ENCODE measurements at regions not wholly inside any gene's neighbourhood (a gene's known extent, or its start where the extent isn't known, plus 50 kb on each side); places are given as distances from the start of the nearest gene placed in this dataset.

GRCh38 chr15:62338497-62338896 is 173.4 kb upstream of the C2CD4B start:
- DNase-seq (ENCODE audit: low spot score in 2 of 2), result no peak
- no peaks in the 10 kb centered on the region for H3K27me3 ChIP-seq
- H3K36me3 ChIP-seq, result no peaks in the 10 kb centered on the region
- H3K4me1 ChIP-seq, result no peaks in the 10 kb centered on the region
- intact Hi-C loops (cut with DNase I), result no loop called here
- H3K27ac ChIP-seq, result no peak overlapping the region
- no peak overlapping the region for H3K4me3 ChIP-seq
- TF ChIP-seq, protein P1, sequence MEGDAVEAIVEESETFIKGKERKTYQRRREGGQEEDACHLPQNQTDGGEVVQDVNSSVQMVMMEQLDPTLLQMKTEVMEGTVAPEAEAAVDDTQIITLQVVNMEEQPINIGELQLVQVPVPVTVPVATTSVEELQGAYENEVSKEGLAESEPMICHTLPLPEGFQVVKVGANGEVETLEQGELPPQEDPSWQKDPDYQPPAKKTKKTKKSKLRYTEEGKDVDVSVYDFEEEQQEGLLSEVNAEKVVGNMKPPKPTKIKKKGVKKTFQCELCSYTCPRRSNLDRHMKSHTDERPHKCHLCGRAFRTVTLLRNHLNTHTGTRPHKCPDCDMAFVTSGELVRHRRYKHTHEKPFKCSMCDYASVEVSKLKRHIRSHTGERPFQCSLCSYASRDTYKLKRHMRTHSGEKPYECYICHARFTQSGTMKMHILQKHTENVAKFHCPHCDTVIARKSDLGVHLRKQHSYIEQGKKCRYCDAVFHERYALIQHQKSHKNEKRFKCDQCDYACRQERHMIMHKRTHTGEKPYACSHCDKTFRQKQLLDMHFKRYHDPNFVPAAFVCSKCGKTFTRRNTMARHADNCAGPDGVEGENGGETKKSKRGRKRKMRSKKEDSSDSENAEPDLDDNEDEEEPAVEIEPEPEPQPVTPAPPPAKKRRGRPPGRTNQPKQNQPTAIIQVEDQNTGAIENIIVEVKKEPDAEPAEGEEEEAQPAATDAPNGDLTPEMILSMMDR (IDR thresholded peaks at IDR 0.05), result no peak
- H3K9me3 ChIP-seq, result no peaks in the 10 kb centered on the region

GRCh38 chr15:62342959-62343358 is 177.9 kb upstream of the C2CD4B start:
- Histone ChIP-seq H3K4me3 (no peak overlapping the region), H3K27me3 (no peaks in the 10 kb centered on the region), H3K36me3 (no peaks in the 10 kb centered on the region), H3K4me1 (no peaks in the 10 kb centered on the region), H3K27ac (no peak overlapping the region), H3K9me3 (no peaks in the 10 kb centered on the region)
- TF ChIP-seq, protein P1 (IDR thresholded peaks at IDR 0.05), result no peak
- peak in 1 of 2 donors; percentile 34 for DNase-seq (ENCODE audit: low spot score in 2 of 2)
- intact Hi-C loops (cut with DNase I), result no loop called here

DNA sequence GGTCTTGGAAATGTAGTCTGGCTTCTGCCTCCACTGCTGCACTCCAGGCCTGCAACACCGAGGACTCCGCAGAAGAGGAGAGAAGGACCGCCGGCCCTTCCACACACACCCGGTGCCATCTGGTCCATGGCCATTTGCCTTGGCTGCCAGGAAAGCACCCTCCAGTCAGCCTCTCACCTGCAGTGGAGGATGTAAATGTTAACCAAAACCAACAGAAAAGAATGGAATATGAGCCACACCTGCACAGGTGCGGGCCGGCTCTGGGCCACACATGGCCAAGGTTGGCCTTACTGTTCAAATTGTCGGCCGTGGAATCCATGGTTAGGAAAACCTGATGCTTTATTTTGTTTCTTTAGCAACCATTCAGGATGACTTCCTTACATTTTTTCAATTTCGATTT is 178.3 kb upstream of the C2CD4B start:
- Histone ChIP-seq H3K27ac (no peak overlapping the region), H3K36me3 (no peaks in the 10 kb centered on the region), H3K27me3 (no peaks in the 10 kb centered on the region), H3K9me3 (no peaks in the 10 kb centered on the region), H3K4me3 (no peak overlapping the region), H3K4me1 (no peaks in the 10 kb centered on the region)
- intact Hi-C loops (cut with DNase I), result no loop called here
- TF ChIP-seq, protein P1 (IDR thresholded peaks at IDR 0.05), result no peak
- peak in 1 of 2 donors; percentile 30 for DNase-seq (ENCODE audit: low spot score in 2 of 2)

DNA sequence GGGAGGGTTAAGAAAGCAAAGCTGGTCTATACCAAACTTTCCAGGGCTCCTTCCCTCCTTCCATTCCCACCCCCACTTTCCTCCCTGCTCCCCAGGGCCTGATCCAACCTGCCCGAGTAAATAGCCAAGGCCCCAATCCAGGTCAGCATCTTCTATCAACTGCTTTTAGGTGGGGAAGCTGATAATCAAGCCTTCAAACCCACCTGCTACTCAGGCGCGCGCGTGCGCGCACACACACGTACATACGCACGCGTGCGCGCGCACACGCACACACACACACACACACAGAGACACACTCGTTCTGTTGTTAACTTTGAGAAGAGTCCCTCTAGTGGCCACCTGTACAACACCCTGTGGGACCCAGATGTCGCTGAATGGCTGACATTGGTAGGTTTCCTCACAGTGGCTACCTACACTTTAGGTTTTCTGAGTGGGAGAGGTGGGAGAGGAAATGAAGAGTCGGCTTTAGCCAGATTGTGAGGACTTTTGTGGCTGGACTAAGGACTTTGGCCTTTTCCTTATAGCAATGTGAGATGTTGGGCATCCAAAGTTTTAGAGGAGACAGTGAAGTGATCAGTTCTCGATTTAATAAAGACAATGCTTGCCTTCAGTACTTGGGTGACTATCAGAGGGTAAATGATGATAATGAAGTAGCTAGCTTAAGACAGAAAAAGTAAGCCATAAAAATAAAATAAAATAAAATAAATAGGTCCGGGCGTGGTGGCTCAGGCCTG is 179.9 kb upstream of the C2CD4B start:
- no peaks in the 10 kb centered on the region for H3K36me3 ChIP-seq
- DNase-seq (ENCODE audit: low spot score in 2 of 2), result peak; percentile 21 to 71
- H3K4me3 ChIP-seq, result no peak overlapping the region
- intact Hi-C loops (cut with DNase I), result no loop called here
- H3K9me3 ChIP-seq, result no peaks in the 10 kb centered on the region
- no peaks in the 10 kb centered on the region for H3K4me1 ChIP-seq
- no peaks in the 10 kb centered on the region for H3K27me3 ChIP-seq
- TF ChIP-seq, protein P1 (IDR thresholded peaks at IDR 0.05), result peak; percentile 41 to 53 (median 43)
- no peak overlapping the region for H3K27ac ChIP-seq

- Histone ChIP-seq H3K4me1 (no peaks in the 10 kb centered on the region), H3K36me3 (no peaks in the 10 kb centered on the region), H3K9me3 (no peaks in the 10 kb centered on the region), H3K27ac (no peak overlapping the region), H3K27me3 (no peaks in the 10 kb centered on the region), H3K4me3 (no peak overlapping the region)
- TF ChIP-seq, protein P1 (IDR thresholded peaks at IDR 0.05), result no peak
- peak in 1 of 2 donors; percentile 28 for DNase-seq (ENCODE audit: low spot score in 2 of 2)
- intact Hi-C loops (cut with DNase I), result no loop called here
These were observed 181.1 kb upstream of the C2CD4B start for GRCh38 chr15:62346168-62346567.

Data from ascending aorta (tissue), 2 donors.